Spleen (tissue), 7 donors: ENCODE measurements at regions not wholly inside any gene's neighbourhood (a gene's known extent, or its start where the extent isn't known, plus 50 kb on each side); places are given as distances from the start of the nearest gene placed in this dataset.

Source experiments
- CTCF ChIP-seq, 11 experiments: fragments of 200-600 bp in 7 of 11; fragments of 450-650 bp in 4 of 11; sonication (generic) in 4 of 11; IDR thresholded peaks in 8 of 11; conservative IDR thresholded peaks in 3 of 11; 1 replicate in 7 of 11; 2 replicates in 4 of 11; pipeline versions ENCODE4 v1.4.0 to v1.8.0; 2016 to 2021; ENCODE audit warnings: antibody characterized with exemption in 11 of 11, inconsistent platforms in 4 of 11, mild to moderate bottlenecking in 1 of 11
- POLR2A ChIP-seq, 3 donors: fragments of 450-650 bp; IDR thresholded peaks; one replicate each; pipeline ENCODE4 v1.5.1; 2017; ENCODE audit warnings: antibody characterized with exemption in 3 of 3, mild to moderate bottlenecking in 1 of 3
- donor health status: DM: no; HTN: no; CAD: no; lungs with moderate emphysema.
- donor health status: DM: no; HTN: no; CAD: no.
- donor health status: DM: no; HTN: no; CAD: no.

- TF ChIP-seq CTCF (IDR thresholded peaks at IDR 0.05 in 8 of 11, conservative IDR thresholded peaks at IDR 0.05 in 3 of 11): no peak
- no peak for TF ChIP-seq POLR2A (IDR thresholded peaks at IDR 0.05)
Observed at GRCh38 chr13:105266615-105267014, 1268.8 kb downstream of the EFNB2 start.
